ENCODE measurements at regions not wholly inside any gene's neighbourhood (a gene's known extent, or its start where the extent isn't known, plus 50 kb on each side); places are given as distances from the start of the nearest gene placed in this dataset.

GRCh38 chr11:46202696-46203391, 74.6 kb upstream of the CREB3L1 start:
- Histone ChIP-seq H3K27me3 (replicated peaks in 2 of 5; ENCODE audit: control insufficient read depth in 4 of 5, insufficient read depth in 5 of 5, low read length in 4 of 5) (peaks cover 0 to 8% (median 1%) of the 10 kb centered on the region in 5 experiments), H3K36me3 (ENCODE audit: control insufficient read depth in 4 of 4, insufficient read depth in 4 of 4, low read length in 3 of 4) (no peaks in the 10 kb centered on the region), H3K4me3 (ENCODE audit: control insufficient read depth in 1 of 7, extremely low read depth in 1 of 7, insufficient read depth in 4 of 7, low read depth in 2 of 7, low read length in 6 of 7) (no peak overlapping the region), H3K4me1 (ENCODE audit: control extremely low read depth in 1 of 4, control insufficient read depth in 4 of 4, insufficient read depth in 4 of 4, low read length in 3 of 4) (no peaks in the 10 kb centered on the region), H3K27ac (ENCODE audit: insufficient read depth in 1 of 2, low read depth in 1 of 2, low read length in 2 of 2, poor library complexity in 1 of 2, severe bottlenecking in 2 of 2) (no peak overlapping the region), H3K9me3 (ENCODE audit: control extremely low read depth in 1 of 5, control insufficient read depth in 4 of 5, insufficient read depth in 2 of 5, low read depth in 1 of 5, low read length in 4 of 5) (no peaks in the 10 kb centered on the region)
- 96% methylated on average over 7 of the region's 10 CpGs for WGBS (ENCODE audit: insufficient coverage)
- ChIA-PET POLR2A (no interaction called here), CTCF (no interaction called here)
- DNase-seq, result no peak

- DNase-seq, result no peak
- Histone ChIP-seq H3K4me3 (ENCODE audit: control insufficient read depth in 1 of 7, extremely low read depth in 1 of 7, insufficient read depth in 4 of 7, low read depth in 2 of 7, low read length in 6 of 7) (no peak overlapping the region), H3K4me1 (ENCODE audit: control extremely low read depth in 1 of 4, control insufficient read depth in 4 of 4, insufficient read depth in 4 of 4, low read length in 3 of 4) (no peaks in the 10 kb centered on the region), H3K27ac (ENCODE audit: insufficient read depth in 1 of 2, low read depth in 1 of 2, low read length in 2 of 2, poor library complexity in 1 of 2, severe bottlenecking in 2 of 2) (no peak overlapping the region), H3K9me3 (ENCODE audit: control extremely low read depth in 1 of 5, control insufficient read depth in 4 of 5, insufficient read depth in 2 of 5, low read depth in 1 of 5, low read length in 4 of 5) (no peaks in the 10 kb centered on the region), H3K36me3 (ENCODE audit: control insufficient read depth in 4 of 4, insufficient read depth in 4 of 4, low read length in 3 of 4) (no peaks in the 10 kb centered on the region), H3K27me3 (replicated peaks in 2 of 5; ENCODE audit: control insufficient read depth in 4 of 5, insufficient read depth in 5 of 5, low read length in 4 of 5) (peaks cover 0 to 8% (median 1%) of the 10 kb centered on the region in 5 experiments)
- ChIA-PET POLR2A (no interaction called here), CTCF (no interaction called here)
- WGBS (ENCODE audit: insufficient coverage), result 100% methylated on average over 3 of the region's 7 CpGs
Observed at GRCh38 chr11:46202149-46202548, 75.3 kb upstream of the CREB3L1 start.

DNA sequence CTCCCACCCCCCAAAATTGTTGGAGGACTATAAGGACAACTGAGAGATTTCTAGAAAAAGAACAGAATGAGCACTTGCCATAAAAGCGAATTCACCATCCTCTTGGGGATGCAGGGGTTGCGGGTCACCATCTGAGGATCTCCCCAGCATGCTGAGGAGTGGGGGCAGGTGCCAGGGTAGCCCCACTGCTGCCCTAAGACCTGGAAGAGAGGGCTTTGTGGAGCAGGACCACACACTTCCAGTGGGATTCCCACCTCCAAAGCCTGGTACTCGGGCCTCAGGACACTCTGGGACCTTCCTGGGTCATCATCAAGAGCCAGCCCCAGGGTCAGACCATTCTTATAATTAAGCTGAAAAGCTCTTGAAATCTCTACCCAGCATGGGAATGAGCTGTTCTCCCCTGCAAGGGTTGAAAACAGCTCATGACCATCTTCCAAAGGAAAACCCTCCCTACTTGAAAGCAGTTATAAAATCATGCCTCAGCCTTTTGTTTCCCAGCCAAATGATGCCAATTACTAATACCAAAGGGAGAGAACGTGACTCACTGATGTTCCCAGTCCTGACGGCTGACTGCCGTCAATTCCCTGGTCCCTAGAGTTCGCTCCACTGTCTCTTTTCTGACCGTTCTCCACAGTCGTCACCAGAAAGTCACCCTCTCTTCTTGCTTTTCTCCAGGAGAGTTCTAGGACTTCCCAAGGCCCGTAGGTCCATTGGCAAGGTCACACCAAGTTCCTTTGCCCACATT, 76.8 kb upstream of the CREB3L1 start:
- ChIA-PET CTCF (no interaction called here), POLR2A (no interaction called here)
- Histone ChIP-seq H3K4me3 (ENCODE audit: control insufficient read depth in 1 of 7, extremely low read depth in 1 of 7, insufficient read depth in 4 of 7, low read depth in 2 of 7, low read length in 6 of 7) (no peak overlapping the region), H3K4me1 (ENCODE audit: control extremely low read depth in 1 of 4, control insufficient read depth in 4 of 4, insufficient read depth in 4 of 4, low read length in 3 of 4) (no peaks in the 10 kb centered on the region), H3K9me3 (ENCODE audit: control extremely low read depth in 1 of 5, control insufficient read depth in 4 of 5, insufficient read depth in 2 of 5, low read depth in 1 of 5, low read length in 4 of 5) (no peaks in the 10 kb centered on the region), H3K27me3 (replicated peaks in 2 of 5; ENCODE audit: control insufficient read depth in 4 of 5, insufficient read depth in 5 of 5, low read length in 4 of 5) (peaks cover 0 to 8% (median 3%) of the 10 kb centered on the region in 5 experiments), H3K36me3 (ENCODE audit: control insufficient read depth in 4 of 4, insufficient read depth in 4 of 4, low read length in 3 of 4) (no peaks in the 10 kb centered on the region), H3K27ac (ENCODE audit: insufficient read depth in 1 of 2, low read depth in 1 of 2, low read length in 2 of 2, poor library complexity in 1 of 2, severe bottlenecking in 2 of 2) (no peak overlapping the region)
- DNase-seq, result no peak
- 94% methylated on average over 10 of the region's 10 CpGs for WGBS (ENCODE audit: insufficient coverage)

GRCh38 chr11:46198245-46199240, 77.3 kb upstream of the PHF21A start:
- no peaks in the 10 kb centered on the region for H3K9me3 ChIP-seq (ENCODE audit: control extremely low read depth in 1 of 5, control insufficient read depth in 4 of 5, insufficient read depth in 2 of 5, low read depth in 1 of 5, low read length in 4 of 5)
- no peak overlapping the region for H3K4me3 ChIP-seq (ENCODE audit: control insufficient read depth in 1 of 7, extremely low read depth in 1 of 7, insufficient read depth in 4 of 7, low read depth in 2 of 7, low read length in 6 of 7)
- 86% methylated on average over 3 of the region's 8 CpGs for WGBS (ENCODE audit: insufficient coverage)
- ChIA-PET POLR2A (no interaction called here), CTCF (no interaction called here)
- H3K4me1 ChIP-seq (ENCODE audit: control extremely low read depth in 1 of 4, control insufficient read depth in 4 of 4, insufficient read depth in 4 of 4, low read length in 3 of 4), result no peaks in the 10 kb centered on the region
- H3K36me3 ChIP-seq (ENCODE audit: control insufficient read depth in 4 of 4, insufficient read depth in 4 of 4, low read length in 3 of 4), result no peaks in the 10 kb centered on the region
- H3K27me3 ChIP-seq (replicated peaks in 2 of 5; ENCODE audit: control insufficient read depth in 4 of 5, insufficient read depth in 5 of 5, low read length in 4 of 5), result peaks cover 0 to 8% (median 3%) of the 10 kb centered on the region in 5 experiments
- H3K27ac ChIP-seq (ENCODE audit: insufficient read depth in 1 of 2, low read depth in 1 of 2, low read length in 2 of 2, poor library complexity in 1 of 2, severe bottlenecking in 2 of 2), result no peak overlapping the region
- no peak for DNase-seq

DNA sequence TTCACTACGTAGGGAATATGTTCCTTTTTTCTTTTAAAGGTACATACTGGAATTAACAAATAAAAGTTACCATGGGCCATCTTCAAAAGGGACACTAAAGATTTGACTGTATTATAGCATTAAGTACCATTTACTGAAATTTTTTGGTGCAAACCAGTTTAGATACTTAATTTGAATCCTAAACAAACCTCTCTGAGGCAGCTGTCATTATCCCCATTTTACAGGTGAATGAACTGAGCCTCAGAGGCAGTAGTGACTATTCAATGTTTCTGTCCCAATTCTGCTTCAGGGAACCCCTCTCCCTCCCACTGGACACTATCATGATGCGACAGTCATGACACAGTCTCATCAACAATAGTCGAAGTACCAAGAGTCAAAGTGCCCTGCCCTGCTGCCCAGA, 76.2 kb upstream of the PHF21A start:
- CTCF ChIA-PET, result no interaction called here
- peaks cover 0 to 7% (median 3%) of the 10 kb centered on the region in 5 experiments for H3K27me3 ChIP-seq (replicated peaks in 2 of 5; ENCODE audit: control insufficient read depth in 4 of 5, insufficient read depth in 5 of 5, low read length in 4 of 5)
- no peaks in the 10 kb centered on the region for H3K36me3 ChIP-seq (ENCODE audit: control insufficient read depth in 4 of 4, insufficient read depth in 4 of 4, low read length in 3 of 4)
- H3K4me1 ChIP-seq (ENCODE audit: control extremely low read depth in 1 of 4, control insufficient read depth in 4 of 4, insufficient read depth in 4 of 4, low read length in 3 of 4), result no peaks in the 10 kb centered on the region
- no peak overlapping the region for H3K4me3 ChIP-seq (ENCODE audit: control insufficient read depth in 1 of 7, extremely low read depth in 1 of 7, insufficient read depth in 4 of 7, low read depth in 2 of 7, low read length in 6 of 7)
- H3K27ac ChIP-seq (ENCODE audit: insufficient read depth in 1 of 2, low read depth in 1 of 2, low read length in 2 of 2, poor library complexity in 1 of 2, severe bottlenecking in 2 of 2), result no peak overlapping the region
- POLR2A ChIA-PET, result no interaction called here
- 100% methylated on average over 2 of the region's 3 CpGs for WGBS (ENCODE audit: insufficient coverage)
- H3K9me3 ChIP-seq (ENCODE audit: control extremely low read depth in 1 of 5, control insufficient read depth in 4 of 5, insufficient read depth in 2 of 5, low read depth in 1 of 5, low read length in 4 of 5), result no peaks in the 10 kb centered on the region
- no peak for DNase-seq

GRCh38 chr11:46188017-46188416, 66.8 kb upstream of the PHF21A start:
- Histone ChIP-seq H3K4me3 (ENCODE audit: control insufficient read depth in 1 of 7, extremely low read depth in 1 of 7, insufficient read depth in 4 of 7, low read depth in 2 of 7, low read length in 6 of 7) (no peak overlapping the region), H3K27me3 (replicated peaks in 2 of 5; ENCODE audit: control insufficient read depth in 4 of 5, insufficient read depth in 5 of 5, low read length in 4 of 5) (no peaks in the 10 kb centered on the region), H3K27ac (ENCODE audit: insufficient read depth in 1 of 2, low read depth in 1 of 2, low read length in 2 of 2, poor library complexity in 1 of 2, severe bottlenecking in 2 of 2) (no peak overlapping the region), H3K36me3 (ENCODE audit: control insufficient read depth in 4 of 4, insufficient read depth in 4 of 4, low read length in 3 of 4) (no peaks in the 10 kb centered on the region), H3K4me1 (ENCODE audit: control extremely low read depth in 1 of 4, control insufficient read depth in 4 of 4, insufficient read depth in 4 of 4, low read length in 3 of 4) (no peaks in the 10 kb centered on the region), H3K9me3 (ENCODE audit: control extremely low read depth in 1 of 5, control insufficient read depth in 4 of 5, insufficient read depth in 2 of 5, low read depth in 1 of 5, low read length in 4 of 5) (peaks cover 0 to 7% (median 3%) of the 10 kb centered on the region in 5 experiments)
- ChIA-PET CTCF (no interaction called here), POLR2A (no interaction called here)
- DNase-seq, result no peak

DNA sequence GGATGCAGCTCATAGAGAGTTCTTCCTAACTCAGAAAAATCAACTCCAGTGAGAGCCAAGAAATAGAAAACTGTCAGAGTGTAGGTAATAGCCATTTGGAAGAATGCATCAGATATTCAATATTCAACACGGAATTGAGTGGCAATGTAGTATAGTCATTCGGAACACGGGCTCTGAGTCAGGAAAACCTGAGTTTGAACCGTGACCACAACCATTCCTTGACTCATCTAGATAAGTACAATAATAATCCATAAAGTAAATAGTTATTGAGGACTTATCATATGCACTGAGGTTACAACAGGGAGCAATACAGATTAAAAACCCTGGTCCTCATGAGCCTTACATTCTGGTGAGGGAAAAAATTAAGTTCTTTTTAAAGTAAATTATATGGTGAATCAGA, 62.6 kb upstream of the PHF21A start:
- no peaks in the 10 kb centered on the region for H3K4me1 ChIP-seq (ENCODE audit: control extremely low read depth in 1 of 4, control insufficient read depth in 4 of 4, insufficient read depth in 4 of 4, low read length in 3 of 4)
- no peak for DNase-seq
- peaks cover 0 to 3% (median 0%) of the 10 kb centered on the region in 5 experiments for H3K9me3 ChIP-seq (ENCODE audit: control extremely low read depth in 1 of 5, control insufficient read depth in 4 of 5, insufficient read depth in 2 of 5, low read depth in 1 of 5, low read length in 4 of 5)
- ChIA-PET CTCF (no interaction called here), POLR2A (no interaction called here)
- WGBS (ENCODE audit: insufficient coverage), result no CpG with 5 or more reads among the region's 4 CpGs
- H3K27ac ChIP-seq (ENCODE audit: insufficient read depth in 1 of 2, low read depth in 1 of 2, low read length in 2 of 2, poor library complexity in 1 of 2, severe bottlenecking in 2 of 2), result no peak overlapping the region
- H3K27me3 ChIP-seq (replicated peaks in 2 of 5; ENCODE audit: control insufficient read depth in 4 of 5, insufficient read depth in 5 of 5, low read length in 4 of 5), result no peaks in the 10 kb centered on the region
- H3K4me3 ChIP-seq (ENCODE audit: control insufficient read depth in 1 of 7, extremely low read depth in 1 of 7, insufficient read depth in 4 of 7, low read depth in 2 of 7, low read length in 6 of 7), result no peak overlapping the region
- H3K36me3 ChIP-seq (ENCODE audit: control insufficient read depth in 4 of 4, insufficient read depth in 4 of 4, low read length in 3 of 4), result no peaks in the 10 kb centered on the region
